Subcutaneous abdominal adipose tissue (tissue), 5 donors: ENCODE measurements at regions not wholly inside any gene's neighbourhood (a gene's known extent, or its start where the extent isn't known, plus 50 kb on each side); places are given as distances from the start of the nearest gene placed in this dataset.

Experiments
- H3K27ac ChIP-seq: one replicate; pipeline ENCODE4 v1.7.0; 2013; ENCODE audit warnings: low read depth, mild to moderate bottlenecking, inconsistent platforms, low read length, moderate library complexity
- H3K27me3 ChIP-seq, 5 donors: one replicate each; pipeline ENCODE4 v1.7.0; 2013; ENCODE audit warnings: low read length in 5 of 5, inconsistent platforms in 1 of 5; ENCODE audit not compliant: control insufficient read depth in 5 of 5, insufficient read depth in 4 of 5
- H3K36me3 ChIP-seq, 5 donors: one replicate each; pipeline ENCODE4 v1.7.0; 2013; ENCODE audit warnings: low read length in 5 of 5; ENCODE audit not compliant: control insufficient read depth in 5 of 5, insufficient read depth in 5 of 5
- H3K4me1 ChIP-seq, 5 donors: one replicate each; pipeline ENCODE4 v1.7.0; 2013; ENCODE audit warnings: low read length in 5 of 5, mild to moderate bottlenecking in 3 of 5, moderate library complexity in 1 of 5; ENCODE audit not compliant: control insufficient read depth in 5 of 5, insufficient read depth in 5 of 5
- H3K4me3 ChIP-seq, 5 donors: one replicate each; pipeline ENCODE4 v1.7.0; 2013; ENCODE audit warnings: low read length in 5 of 5, low read depth in 1 of 5
- H3K9ac ChIP-seq, 5 donors: one replicate each; pipeline ENCODE4 v1.7.0; 2013; ENCODE audit warnings: low read length in 5 of 5, mild to moderate bottlenecking in 4 of 5, moderate library complexity in 3 of 5
- H3K9me3 ChIP-seq, 5 donors: one replicate each; pipeline ENCODE4 v1.7.0; 2013; ENCODE audit warnings: low read length in 5 of 5; ENCODE audit not compliant: control insufficient read depth in 5 of 5
- donor health status: healthy.
- donor health status: healthy.
- donor health status: healthy.
- donor health status: healthy.
- donor health status: healthy.

GRCh38 chr1:29417147-29417858 lies 181.0 kb downstream of the PTPRU start:
- no peak overlapping the region for H3K4me3 ChIP-seq
- no peaks in the 10 kb centered on the region for H3K36me3 ChIP-seq
- peaks cover 5 to 20% (median 15%) of the 10 kb centered on the region in 5 donors for H3K27me3 ChIP-seq
- H3K4me1 ChIP-seq: peaks cover 0 to 11% (median 10%) of the 10 kb centered on the region in 5 donors
- H3K27ac ChIP-seq: no peak overlapping the region
- peaks cover 0 to 4% (median 2%) of the 10 kb centered on the region in 5 donors for H3K9me3 ChIP-seq
- H3K9ac ChIP-seq: no peak overlapping the region

- Histone ChIP-seq H3K27me3 (peaks cover 5 to 20% (median 15%) of the 10 kb centered on the region in 5 donors), H3K9me3 (peaks cover 0 to 4% (median 2%) of the 10 kb centered on the region in 5 donors), H3K27ac (no peak overlapping the region), H3K4me3 (no peak overlapping the region), H3K9ac (no peak overlapping the region), H3K36me3 (no peaks in the 10 kb centered on the region), H3K4me1 (peaks cover 0 to 11% (median 10%) of the 10 kb centered on the region in 5 donors)
Observed at GRCh38 chr1:29416267-29417146, 180.2 kb downstream of the PTPRU start.

GRCh38 chr1:29415861-29416260 lies 179.5 kb downstream of the PTPRU start:
- Histone ChIP-seq H3K27me3 (peaks cover 5 to 20% (median 15%) of the 10 kb centered on the region in 5 donors), H3K9me3 (peaks cover 0 to 2% (median under 1%) of the 10 kb centered on the region in 5 donors), H3K9ac (no peak overlapping the region), H3K4me3 (no peak overlapping the region), H3K36me3 (no peaks in the 10 kb centered on the region), H3K4me1 (peaks cover 0 to 11% (median 10%) of the 10 kb centered on the region in 5 donors), H3K27ac (no peak overlapping the region)

GRCh38 chr1:29415156-29415830 lies 179.0 kb downstream of the PTPRU start:
- Histone ChIP-seq H3K9ac (no peak overlapping the region), H3K27me3 (peaks cover 5 to 20% (median 15%) of the 10 kb centered on the region in 5 donors), H3K27ac (no peak overlapping the region), H3K36me3 (no peaks in the 10 kb centered on the region), H3K4me1 (peaks cover 0 to 11% (median 10%) of the 10 kb centered on the region in 5 donors), H3K4me3 (no peak overlapping the region), H3K9me3 (no peaks in the 10 kb centered on the region)

- Histone ChIP-seq H3K27ac (no peak overlapping the region), H3K27me3 (peaks cover 5 to 21% (median 15%) of the 10 kb centered on the region in 5 donors), H3K4me1 (peaks cover 0 to 11% (median 10%) of the 10 kb centered on the region in 5 donors), H3K9me3 (no peaks in the 10 kb centered on the region), H3K36me3 (no peaks in the 10 kb centered on the region), H3K9ac (no peak overlapping the region), H3K4me3 (no peak overlapping the region)
Observed at GRCh38 chr1:29414086-29414485, 177.8 kb downstream of the PTPRU start.

GRCh38 chr1:29413661-29414060 lies 177.3 kb downstream of the PTPRU start:
- Histone ChIP-seq H3K36me3 (no peaks in the 10 kb centered on the region), H3K9me3 (no peaks in the 10 kb centered on the region), H3K4me1 (peaks cover 0 to 11% (median 10%) of the 10 kb centered on the region in 5 donors), H3K4me3 (no peak overlapping the region), H3K9ac (no peak overlapping the region), H3K27me3 (peaks cover 5 to 25% (median 15%) of the 10 kb centered on the region in 5 donors), H3K27ac (no peak overlapping the region)

GRCh38 chr1:29412591-29412990 lies 176.3 kb downstream of the PTPRU start:
- Histone ChIP-seq H3K27ac (no peak overlapping the region), H3K4me1 (peaks cover 0 to 11% (median 10%) of the 10 kb centered on the region in 5 donors), H3K9me3 (no peaks in the 10 kb centered on the region), H3K36me3 (no peaks in the 10 kb centered on the region), H3K27me3 (peaks cover 5 to 25% (median 15%) of the 10 kb centered on the region in 5 donors), H3K9ac (no peak overlapping the region), H3K4me3 (no peak overlapping the region)

GRCh38 chr1:29410476-29410875 lies 174.2 kb downstream of the PTPRU start:
- Histone ChIP-seq H3K36me3 (no peaks in the 10 kb centered on the region), H3K4me1 (no peaks in the 10 kb centered on the region), H3K9ac (no peak overlapping the region), H3K27me3 (peaks cover 3 to 26% (median 13%) of the 10 kb centered on the region in 5 donors), H3K9me3 (no peaks in the 10 kb centered on the region), H3K27ac (no peak overlapping the region), H3K4me3 (no peak overlapping the region)

GRCh38 chr1:29409616-29410015 lies 173.3 kb downstream of the PTPRU start:
- H3K9ac ChIP-seq: no peak overlapping the region
- no peak overlapping the region for H3K4me3 ChIP-seq
- peaks cover 0 to 20% (median 11%) of the 10 kb centered on the region in 5 donors for H3K27me3 ChIP-seq
- H3K4me1 ChIP-seq: no peaks in the 10 kb centered on the region
- H3K9me3 ChIP-seq: no peaks in the 10 kb centered on the region
- no peaks in the 10 kb centered on the region for H3K36me3 ChIP-seq
- H3K27ac ChIP-seq: no peak overlapping the region
